ENCODE measurements at regions not wholly inside any gene's neighbourhood (a gene's known extent, or its start where the extent isn't known, plus 50 kb on each side); places are given as distances from the start of the nearest gene placed in this dataset.

DNA sequence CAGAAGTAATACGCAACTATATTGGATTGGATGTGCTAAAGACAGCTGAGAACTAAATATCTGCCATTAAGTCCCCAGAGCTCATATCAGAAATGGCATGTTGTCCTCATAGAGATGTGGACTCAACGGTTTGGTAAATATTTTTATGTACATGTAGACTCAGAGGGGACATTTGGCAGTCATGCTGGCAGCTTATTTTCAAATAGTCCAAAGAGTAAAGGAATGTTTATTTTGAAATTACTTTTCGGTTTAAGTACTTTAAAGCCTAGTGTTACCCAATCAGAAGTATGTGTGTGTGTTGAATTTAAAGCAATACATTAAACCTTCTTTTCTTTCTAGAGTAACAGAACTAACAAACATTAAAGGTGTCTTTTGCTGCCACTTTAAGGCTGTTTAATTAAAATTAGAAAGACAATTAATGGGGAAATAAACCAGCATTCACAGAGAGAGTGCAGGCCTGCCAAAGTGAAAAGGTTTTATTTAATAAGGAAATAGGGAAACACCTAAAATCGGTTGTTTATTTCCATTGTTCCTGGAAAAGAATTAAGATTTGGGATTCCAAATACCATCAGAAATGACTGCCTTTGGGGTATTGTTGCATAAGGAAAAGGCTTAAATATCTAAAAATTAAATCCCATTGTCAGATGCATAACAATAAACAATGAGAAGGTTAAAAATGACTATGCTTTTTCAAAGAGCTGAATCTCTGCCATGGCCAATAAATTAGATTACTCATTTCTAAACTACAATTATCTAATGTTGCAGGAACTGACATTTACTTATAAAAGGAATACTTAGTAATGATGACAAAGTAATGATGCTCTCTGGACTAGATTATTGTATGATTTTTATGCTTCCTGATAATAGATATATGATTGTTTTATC is 113.4 kb upstream of the AHR start (continued):
- no peak for TF ChIP-seq TCF7L2 (IDR thresholded peaks at IDR 0.05; ENCODE audit: borderline replicate concordance, extremely low read depth, insufficient read depth, insufficient read length)

DNA sequence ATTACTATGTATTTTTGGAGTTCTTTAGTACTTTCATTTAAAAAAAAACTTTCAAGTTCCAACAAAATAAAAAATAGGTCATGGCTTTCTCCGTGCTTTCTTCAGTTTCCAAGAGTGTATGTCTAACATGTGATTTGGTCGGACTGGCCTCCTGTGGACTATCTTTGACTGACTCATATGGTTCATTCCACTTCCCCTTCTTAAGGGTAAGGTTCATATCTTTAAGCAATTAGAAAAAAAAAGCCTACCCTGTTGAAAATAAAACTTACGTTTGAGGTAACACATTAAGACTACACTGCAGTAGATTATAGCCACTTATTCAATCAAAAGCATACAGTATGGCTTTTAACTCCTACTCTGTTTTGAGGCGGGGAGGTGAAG is 112.8 kb upstream of the AHR start:
- Histone ChIP-seq H4K20me1 (ENCODE audit: insufficient read depth) (no peaks in the 10 kb centered on the region), H3K4me1 (ENCODE audit: control insufficient read depth in 1 of 2, insufficient read depth in 2 of 2, low read length in 2 of 2) (peaks cover 0 to 7% of the 10 kb centered on the region in 2 experiments; a peak in 1 of 4 replicates), H3K9ac (ENCODE audit: low read length) (no peak overlapping the region), H3K9me3 (ENCODE audit: control insufficient read depth in 1 of 2, insufficient read depth in 1 of 2, low read depth in 1 of 2, low read length in 2 of 2) (no peaks in the 10 kb centered on the region), H3K9me2 (ENCODE audit: insufficient read depth) (no peaks in the 10 kb centered on the region), H3K27me3 (ENCODE audit: insufficient read depth, low read length) (no peaks in the 10 kb centered on the region), H3K79me2 (ENCODE audit: insufficient read depth, low read length) (no peaks in the 10 kb centered on the region), H2AFZ (ENCODE audit: low read depth, low read length, poor library complexity, severe bottlenecking) (peak overlapping the region; percentile 36), H3K4me3 (replicated peaks in 1 of 2; ENCODE audit: low read depth in 1 of 2, low read length in 2 of 2) (no peak overlapping the region), H3K27ac (ENCODE audit: low read depth, low read length) (no peak overlapping the region), H3K36me3 (ENCODE audit: control insufficient read depth in 1 of 2, insufficient read depth in 2 of 2, low read length in 2 of 2) (no peaks in the 10 kb centered on the region), H3K4me2 (ENCODE audit: low read length) (peak overlapping the region; percentile 2; the same call in 1 of the 2 replicates)
- POLR2A ChIA-PET: no interaction called here
- no peak for DNase-seq (ENCODE audit: low read depth, low spot score)
- intact Hi-C loops (cut with micrococcal nuclease): no loop called here
- BruUV-seq (replicated peaks): no TSS peak
- no peak for TF ChIP-seq CEBPB (IDR thresholded peaks at IDR 0.05; ENCODE audit: low read depth)
- TF ChIP-seq YY1 (IDR thresholded peaks at IDR 0.05; ENCODE audit: extremely low read depth, insufficient replicate concordance, low read depth, low read length): no peak
- TF ChIP-seq POLR2AphosphoS5 (IDR thresholded peaks at IDR 0.05; ENCODE audit: low read depth, low read length): no peak
- RAD21 ChIA-PET (ENCODE audit: low non-redundant PET in 1 of 2, low total read pairs in 2 of 2, uncharacterized antibody in 2 of 2, unreplicated experiment in 2 of 2): no interaction called here
- no peak for ATAC-seq
- CTCF ChIA-PET: no interaction called here

DNA sequence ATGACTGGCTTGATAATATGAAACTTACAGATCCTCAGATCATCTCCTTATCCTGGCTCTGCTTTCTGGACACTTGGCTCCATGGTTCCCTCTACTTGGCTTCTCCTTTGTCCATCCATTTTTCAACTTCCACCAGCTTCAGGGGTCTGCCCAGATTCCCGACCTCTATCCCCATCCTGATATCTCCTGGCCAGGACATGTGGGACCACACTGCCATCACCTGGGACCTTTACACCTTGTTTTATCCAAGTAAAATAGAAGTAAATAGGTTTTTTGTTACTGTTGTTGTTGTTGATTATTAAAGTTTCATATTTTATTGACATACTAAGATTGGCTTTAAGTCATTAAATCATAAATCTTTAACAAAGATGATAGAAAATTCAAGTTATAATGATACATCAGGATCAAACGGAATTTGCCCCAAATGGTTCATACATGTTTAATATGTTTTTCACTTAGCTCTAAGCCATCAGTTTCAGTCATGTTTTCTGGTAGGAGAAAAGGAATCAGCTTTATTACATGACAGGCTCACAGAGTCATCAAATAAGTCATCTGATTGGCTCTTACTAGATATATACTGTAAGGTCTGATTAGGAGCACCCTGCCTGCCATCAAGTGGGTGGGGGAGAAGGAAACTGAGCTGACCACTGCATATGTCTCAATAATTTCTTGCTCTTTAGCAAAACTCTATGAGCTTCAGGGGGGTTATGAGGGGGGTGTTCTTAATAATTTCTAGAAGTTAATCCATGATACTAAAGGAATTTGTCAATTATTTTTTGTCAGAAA is 111.5 kb upstream of the AHR start:
- Histone ChIP-seq H3K4me3 (replicated peaks in 1 of 2; ENCODE audit: low read depth in 1 of 2, low read length in 2 of 2) (no peak overlapping the region), H3K9me3 (ENCODE audit: control insufficient read depth in 1 of 2, insufficient read depth in 1 of 2, low read depth in 1 of 2, low read length in 2 of 2) (no peaks in the 10 kb centered on the region), H3K4me2 (ENCODE audit: low read length) (no peak overlapping the region), H3K27me3 (ENCODE audit: insufficient read depth, low read length) (no peaks in the 10 kb centered on the region), H2AFZ (ENCODE audit: low read depth, low read length, poor library complexity, severe bottlenecking) (no peak overlapping the region), H3K27ac (ENCODE audit: low read depth, low read length) (no peak overlapping the region), H3K9ac (ENCODE audit: low read length) (no peak overlapping the region), H4K20me1 (ENCODE audit: insufficient read depth) (no peaks in the 10 kb centered on the region), H3K9me2 (ENCODE audit: insufficient read depth) (no peaks in the 10 kb centered on the region), H3K36me3 (ENCODE audit: control insufficient read depth in 1 of 2, insufficient read depth in 2 of 2, low read length in 2 of 2) (no peaks in the 10 kb centered on the region), H3K79me2 (ENCODE audit: insufficient read depth, low read length) (no peaks in the 10 kb centered on the region), H3K4me1 (ENCODE audit: control insufficient read depth in 1 of 2, insufficient read depth in 2 of 2, low read length in 2 of 2) (peaks cover 0 to 7% of the 10 kb centered on the region in 2 experiments; a peak in 1 of 4 replicates)
- intact Hi-C loops (cut with micrococcal nuclease): no loop called here
- no TSS peak for BruUV-seq (replicated peaks)
- ChIA-PET RAD21 (ENCODE audit: low non-redundant PET in 1 of 2, low total read pairs in 2 of 2, uncharacterized antibody in 2 of 2, unreplicated experiment in 2 of 2) (no interaction called here), CTCF (interaction anchor here (0.9 kb wide), 1 partner anchor 178 kb away, joined by 3 read pairs; no protein-coding TSS in a partner anchor), POLR2A (no interaction called here)
- no peak for ATAC-seq
- TF ChIP-seq FOSL1 (IDR thresholded peaks at IDR 0.05; ENCODE audit: low read depth) (no peak), RAD21 (IDR thresholded peaks at IDR 0.05; ENCODE audit: low read depth) (peak; percentile 35)
- DNase-seq (ENCODE audit: low read depth, low spot score): no peak

Data from HCT116 (cell line).